Brain microvascular endothelial cell (primary cell): ENCODE measurements at regions not wholly inside any gene's neighbourhood (a gene's known extent, or its start where the extent isn't known, plus 50 kb on each side); places are given as distances from the start of the nearest gene placed in this dataset.

Experiments
- DNase-seq: peaks from one replicate; pipeline ENCODE4 v3.0.0-alpha.2; 2020
- H3K27ac ChIP-seq: fragments of 250-450 bp; sonication (Bioruptor Pico); 2 replicates; pipeline ENCODE4 v1.5.1; 2020; ENCODE audit warnings: mild to moderate bottlenecking, moderate library complexity
- H3K27me3 ChIP-seq: fragments of 250-450 bp; sonication (Bioruptor Pico); replicated peaks from 2 replicates; pipeline ENCODE4 v1.5.1; 2020; ENCODE audit warnings: mild to moderate bottlenecking
- H3K36me3 ChIP-seq: fragments of 250-450 bp; sonication (Bioruptor Pico); replicated peaks from 2 replicates; pipeline ENCODE4 v1.5.1; 2020; ENCODE audit warnings: mild to moderate bottlenecking
- H3K4me3 ChIP-seq: 2 replicates; pipeline ENCODE4 v1.5.1; 2011; ENCODE audit warnings: low read depth, mild to moderate bottlenecking, control low read depth, low read length, moderate library complexity
- in situ Hi-C: cut with HindIII; loops from 2 replicates; pipeline ENCODE4 v1.10.0; 2017; ENCODE audit warnings: low sequenced_read_pairs, low pct_ligation_motif_present
- TF ChIP-seq, protein P1 (sequence below): IDR thresholded peaks from 2 replicates; pipeline ENCODE4 v1.5.1; 2011; ENCODE audit warnings: low read depth, mild to moderate bottlenecking, moderate library complexity, low read length, control low read depth, inconsistent platforms; ENCODE audit errors: missing control alignments

DNA sequence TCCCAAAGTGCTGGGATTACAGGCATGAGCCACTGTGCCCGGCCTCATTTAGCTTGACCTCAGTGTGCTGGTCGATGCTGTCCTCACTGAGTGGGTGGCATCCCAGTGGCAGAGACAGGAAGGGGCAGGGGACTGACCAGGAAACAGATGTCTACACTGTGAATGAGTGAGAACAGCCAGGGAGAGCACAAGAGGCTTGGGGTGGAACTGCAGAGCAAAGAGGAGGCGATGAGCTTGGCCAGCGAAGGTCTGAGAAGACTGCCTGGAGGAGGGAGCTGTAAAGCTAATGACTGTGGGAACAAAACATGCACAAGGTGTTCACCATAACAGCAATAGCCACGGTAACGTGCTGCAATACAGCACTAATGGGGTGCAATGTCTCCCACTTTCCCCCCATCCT lies 57.2 kb upstream of the BEGAIN start:
- TF ChIP-seq, protein P1, sequence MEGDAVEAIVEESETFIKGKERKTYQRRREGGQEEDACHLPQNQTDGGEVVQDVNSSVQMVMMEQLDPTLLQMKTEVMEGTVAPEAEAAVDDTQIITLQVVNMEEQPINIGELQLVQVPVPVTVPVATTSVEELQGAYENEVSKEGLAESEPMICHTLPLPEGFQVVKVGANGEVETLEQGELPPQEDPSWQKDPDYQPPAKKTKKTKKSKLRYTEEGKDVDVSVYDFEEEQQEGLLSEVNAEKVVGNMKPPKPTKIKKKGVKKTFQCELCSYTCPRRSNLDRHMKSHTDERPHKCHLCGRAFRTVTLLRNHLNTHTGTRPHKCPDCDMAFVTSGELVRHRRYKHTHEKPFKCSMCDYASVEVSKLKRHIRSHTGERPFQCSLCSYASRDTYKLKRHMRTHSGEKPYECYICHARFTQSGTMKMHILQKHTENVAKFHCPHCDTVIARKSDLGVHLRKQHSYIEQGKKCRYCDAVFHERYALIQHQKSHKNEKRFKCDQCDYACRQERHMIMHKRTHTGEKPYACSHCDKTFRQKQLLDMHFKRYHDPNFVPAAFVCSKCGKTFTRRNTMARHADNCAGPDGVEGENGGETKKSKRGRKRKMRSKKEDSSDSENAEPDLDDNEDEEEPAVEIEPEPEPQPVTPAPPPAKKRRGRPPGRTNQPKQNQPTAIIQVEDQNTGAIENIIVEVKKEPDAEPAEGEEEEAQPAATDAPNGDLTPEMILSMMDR, result no peak
- DNase-seq, result no peak
- H3K36me3 ChIP-seq, result no peaks in the 10 kb centered on the region
- no peak overlapping the region for H3K27ac ChIP-seq
- H3K27me3 ChIP-seq, result no peaks in the 10 kb centered on the region
- in situ Hi-C loops, result no loop called here
- no peak overlapping the region for H3K4me3 ChIP-seq

DNA sequence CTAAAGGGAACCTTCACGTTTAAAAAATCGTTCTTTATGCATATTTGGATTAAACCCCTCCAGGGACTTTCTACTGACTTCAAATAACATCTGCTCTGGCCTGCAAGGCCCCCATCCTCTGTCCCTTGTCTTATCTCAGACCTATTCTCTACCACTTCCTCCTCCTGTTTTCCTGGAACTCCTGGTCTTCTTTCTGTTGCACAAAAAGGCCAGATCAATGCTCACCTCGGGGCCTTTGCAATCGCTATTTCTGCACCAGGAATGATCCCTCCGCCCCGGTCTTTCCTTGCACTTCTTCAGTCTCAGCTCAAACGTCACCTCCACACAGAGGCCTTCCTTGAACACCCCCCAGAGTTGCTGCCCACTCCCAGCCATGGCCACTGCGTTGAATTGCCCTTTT lies 57.6 kb upstream of the BEGAIN start:
- no peak for DNase-seq
- TF ChIP-seq, protein P1, result no peak
- in situ Hi-C loops, result no loop called here
- Histone ChIP-seq H3K27me3 (no peaks in the 10 kb centered on the region), H3K4me3 (no peak overlapping the region), H3K36me3 (no peaks in the 10 kb centered on the region), H3K27ac (no peak overlapping the region)

DNA sequence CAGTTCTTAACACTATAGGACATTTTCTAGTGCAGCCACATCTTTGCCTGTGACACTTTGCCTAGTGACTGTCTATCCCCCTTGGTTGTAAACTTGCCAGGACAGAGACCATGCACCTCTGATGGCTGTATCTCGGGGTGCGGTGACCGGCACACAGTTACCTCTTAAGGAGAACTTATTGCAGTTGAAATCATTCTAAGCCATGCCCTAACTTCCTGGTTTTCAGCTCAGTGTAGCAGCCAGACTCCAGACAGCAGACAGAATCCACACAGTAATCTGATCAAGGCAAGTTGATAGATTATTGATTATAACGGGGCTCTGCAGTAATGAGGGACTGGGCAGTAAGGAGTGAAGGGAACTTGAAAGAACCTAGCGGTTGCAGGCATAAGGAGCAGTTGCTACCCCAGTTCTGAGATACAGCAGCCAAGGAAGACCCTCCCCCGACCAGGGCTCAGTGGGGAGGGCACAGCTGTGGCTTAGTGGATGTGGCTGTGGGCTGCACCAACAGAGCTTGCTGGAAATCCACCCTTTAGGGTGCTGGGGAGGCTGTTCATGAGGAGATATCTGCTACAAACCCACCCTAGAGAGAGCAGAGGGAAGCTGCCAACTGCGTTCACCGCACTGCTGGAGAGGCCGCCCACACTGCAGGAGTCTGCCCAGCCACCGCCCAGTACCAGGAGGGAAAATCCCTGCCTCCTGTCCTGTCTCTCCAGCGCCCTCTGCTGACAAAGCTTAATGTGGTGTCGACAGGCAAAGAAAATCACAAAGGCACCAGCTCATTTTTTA lies 58.2 kb upstream of the BEGAIN start:
- no peak overlapping the region for H3K27ac ChIP-seq
- no peaks in the 10 kb centered on the region for H3K36me3 ChIP-seq
- in situ Hi-C loops, result no loop called here
- DNase-seq, result peak; percentile 79
- TF ChIP-seq, protein P1, result peak; percentile 91
- H3K4me3 ChIP-seq, result no peak overlapping the region
- no peaks in the 10 kb centered on the region for H3K27me3 ChIP-seq

DNA sequence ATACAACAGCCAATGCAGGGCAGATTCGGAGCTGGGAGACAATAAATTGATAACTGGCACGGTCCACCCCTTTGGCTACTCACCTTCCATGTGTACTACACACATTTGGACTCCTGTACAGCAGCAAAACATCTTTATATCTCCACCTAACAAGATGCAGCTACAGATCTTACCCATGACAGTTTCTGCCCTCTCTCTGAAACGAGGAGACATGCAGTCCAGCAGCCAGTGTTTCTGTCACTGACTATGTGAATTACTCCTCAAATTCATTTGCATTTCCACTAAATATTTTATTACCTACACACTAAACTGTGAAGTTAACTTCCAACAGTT lies 58.7 kb upstream of the BEGAIN start:
- no peak for DNase-seq
- no peaks in the 10 kb centered on the region for H3K36me3 ChIP-seq
- in situ Hi-C loops, result no loop called here
- H3K4me3 ChIP-seq, result no peak overlapping the region
- H3K27ac ChIP-seq, result no peak overlapping the region
- H3K27me3 ChIP-seq, result no peaks in the 10 kb centered on the region
- TF ChIP-seq, protein P1, result no peak

- Histone ChIP-seq H3K36me3 (no peaks in the 10 kb centered on the region), H3K27ac (no peak overlapping the region), H3K27me3 (no peaks in the 10 kb centered on the region), H3K4me3 (no peak overlapping the region)
- in situ Hi-C loops, result no loop called here
- TF ChIP-seq, protein P1, result no peak
- DNase-seq, result no peak
Observed at GRCh38 chr14:100648474-100649172, 61.4 kb upstream of the BEGAIN start.
